Upper lobe of left lung (tissue), 4 donors: ENCODE measurements at regions not wholly inside any gene's neighbourhood (a gene's known extent, or its start where the extent isn't known, plus 50 kb on each side); places are given as distances from the start of the nearest gene placed in this dataset.

Experiments
- CTCF ChIP-seq, 6 experiments: fragments of 450-650 bp in 4 of 6; fragments of 200-600 bp in 2 of 6; sonication (generic) in 2 of 6; IDR thresholded peaks; one replicate each; pipeline ENCODE4 v1.5.1; 2016 to 2019; ENCODE audit warnings: antibody characterized with exemption in 6 of 6
- EP300 ChIP-seq, 4 donors: sonication (generic); formaldehyde crosslinking; IDR thresholded peaks; one replicate each; pipeline ENCODE4 v1.5.1; 2017; ENCODE audit warnings: antibody characterized with exemption in 4 of 4, control low read depth in 2 of 4
- POLR2A ChIP-seq, 4 donors: fragments of 450-650 bp; IDR thresholded peaks; one replicate each; pipeline ENCODE4 v1.5.1; 2016 to 2017; ENCODE audit warnings: antibody characterized with exemption in 4 of 4, mild to moderate bottlenecking in 2 of 4
- POLR2AphosphoS5 ChIP-seq, 2 donors: sonication (generic); formaldehyde crosslinking; IDR thresholded peaks; one replicate each; pipeline ENCODE4 v1.5.1; 2017; ENCODE audit warnings: antibody characterized with exemption in 2 of 2

GRCh38 chr2:78648558-78648957 is 376.9 kb upstream of the REG3G start:
- TF ChIP-seq POLR2A (IDR thresholded peaks at IDR 0.05): no peak
- no peak for TF ChIP-seq CTCF (IDR thresholded peaks at IDR 0.05)
- TF ChIP-seq EP300 (IDR thresholded peaks at IDR 0.05): no peak
- no peak for TF ChIP-seq POLR2AphosphoS5 (IDR thresholded peaks at IDR 0.05)
